OCI-LY3 (cell line): ENCODE measurements at regions not wholly inside any gene's neighbourhood (a gene's known extent, or its start where the extent isn't known, plus 50 kb on each side); places are given as distances from the start of the nearest gene placed in this dataset.

Experiments
- H2AFZ ChIP-seq: fragments of 200-600, 300-600 bp; shearing (Covaris generic); 2 replicates; pipeline ENCODE4 v1.6.0; 2014; ENCODE audit warnings: antibody characterized with exemption, low read depth, low read length
- H3K27ac ChIP-seq: fragments of 200-600, 300-600 bp; sonication (generic); 2 replicates; pipeline ENCODE4 v1.5.1; 2014; ENCODE audit warnings: mild to moderate bottlenecking, low read length, moderate library complexity, mixed read lengths
- H3K27me3 ChIP-seq: fragments of 200-600, 300-600 bp; sonication (generic); 2 replicates; pipeline ENCODE4 v1.6.1; 2014; ENCODE audit warnings: low read depth, low read length, mixed read lengths
- H3K36me3 ChIP-seq: fragments of 200-600, 300-600 bp; sonication (generic); replicated peaks from 2 replicates; pipeline ENCODE3; 2014; ENCODE audit warnings: low read depth, low read length, mixed read lengths
- H3K4me1 ChIP-seq: fragments of 300-600, 200-600 bp; sonication (generic); 2 replicates; pipeline ENCODE4 v1.6.1; 2014; ENCODE audit warnings: low read length, mixed read lengths
- H3K4me2 ChIP-seq: fragments of 200-600, 300-600 bp; sonication (generic); 2 replicates; pipeline ENCODE4 v1.6.1; 2014; ENCODE audit warnings: low read length, mixed read lengths
- H3K4me3 ChIP-seq: fragments of 300-600, 200-600 bp; sonication (generic); 2 replicates; pipeline ENCODE4 v1.5.1; 2014; ENCODE audit warnings: antibody characterized with exemption, mild to moderate bottlenecking, low read length, moderate library complexity
- H3K79me2 ChIP-seq: fragments of 300-600, 200-600 bp; shearing (Covaris generic); 2 replicates; pipeline ENCODE4 v1.6.1; 2014; ENCODE audit warnings: mild to moderate bottlenecking, low read length, mixed read lengths
- H3K9ac ChIP-seq: fragments of 300-600, 200-600 bp; shearing (Covaris generic); 2 replicates; pipeline ENCODE4 v1.6.0; 2014; ENCODE audit warnings: mild to moderate bottlenecking, low read length, moderate library complexity
- H3K9me3 ChIP-seq: fragments of 200-600, 300-600 bp; shearing (Covaris generic); 2 replicates; pipeline ENCODE4 v1.6.1; 2014; ENCODE audit warnings: low read length, mixed read lengths; ENCODE audit not compliant: insufficient read depth
- H4K20me1 ChIP-seq: fragments of 200-600, 300-600 bp; sonication (generic); 2 replicates; pipeline ENCODE4 v1.6.1; 2016; ENCODE audit warnings: low read length, mixed read lengths; ENCODE audit not compliant: insufficient read depth
- CTCF ChIP-seq: fragments of 200-600, 300-600 bp; sonication (generic); IDR thresholded peaks from 2 replicates; pipeline ENCODE4 v1.5.1; 2014; ENCODE audit warnings: antibody characterized with exemption, low read length, low read depth
- EZH2phosphoT487 ChIP-seq: fragments of 200-600 bp; shearing (Covaris generic); IDR thresholded peaks from 2 replicates; pipeline ENCODE4 v1.6.1; 2018; ENCODE audit warnings: antibody characterized with exemption, mixed run types, low read depth

GRCh38 chr9:135216791-135217441, 129.4 kb downstream of the OLFM1 start:
- Histone ChIP-seq H3K27me3 (no peaks in the 10 kb centered on the region; the same call in 1 of the 2 replicates), H3K4me1 (no peaks in the 10 kb centered on the region), H3K9ac (no peak overlapping the region), H3K79me2 (no peaks in the 10 kb centered on the region), H3K9me3 (no peaks in the 10 kb centered on the region), H3K4me3 (no peak overlapping the region), H3K4me2 (no peak overlapping the region), H2AFZ (no peak overlapping the region), H3K27ac (no peak overlapping the region), H3K36me3 (no peaks in the 10 kb centered on the region), H4K20me1 (no peaks in the 10 kb centered on the region)
- TF ChIP-seq EZH2phosphoT487: no peak
- TF ChIP-seq CTCF: no peak

DNA sequence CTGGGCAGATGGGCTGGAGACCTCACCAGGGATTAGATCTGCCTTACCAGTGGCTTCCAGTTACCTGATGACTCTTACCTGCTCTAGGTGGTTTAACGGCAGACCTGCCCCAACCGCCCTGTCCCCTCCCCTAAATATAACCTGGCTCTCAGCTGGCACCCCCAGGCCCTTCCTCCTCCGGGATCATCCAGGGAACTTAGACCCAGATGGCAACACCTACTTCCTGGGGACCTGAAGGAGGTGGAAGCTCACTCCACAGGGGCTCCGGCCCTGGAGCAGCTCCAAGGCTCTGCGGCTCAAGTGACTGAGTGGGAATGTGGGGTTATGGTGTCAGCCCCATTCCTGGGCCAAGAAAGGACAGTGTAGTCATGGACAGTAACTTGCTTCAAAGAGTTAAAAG, 130.4 kb downstream of the OLFM1 start:
- Histone ChIP-seq H3K9ac (no peak overlapping the region), H2AFZ (no peak overlapping the region), H3K36me3 (no peaks in the 10 kb centered on the region), H4K20me1 (no peaks in the 10 kb centered on the region), H3K27ac (no peak overlapping the region), H3K27me3 (no peaks in the 10 kb centered on the region; the same call in 1 of the 2 replicates), H3K4me1 (no peaks in the 10 kb centered on the region), H3K4me3 (no peak overlapping the region), H3K9me3 (no peaks in the 10 kb centered on the region), H3K4me2 (no peak overlapping the region), H3K79me2 (no peaks in the 10 kb centered on the region)
- no peak for TF ChIP-seq EZH2phosphoT487
- no peak for TF ChIP-seq CTCF

GRCh38 chr9:135218331-135219225, 131.1 kb downstream of the OLFM1 start:
- Histone ChIP-seq H4K20me1 (no peaks in the 10 kb centered on the region), H3K4me3 (no peak overlapping the region), H3K9ac (no peak overlapping the region), H3K9me3 (no peaks in the 10 kb centered on the region), H3K79me2 (no peaks in the 10 kb centered on the region), H3K27me3 (no peaks in the 10 kb centered on the region; the same call in 1 of the 2 replicates), H3K36me3 (no peaks in the 10 kb centered on the region), H3K4me2 (no peak overlapping the region), H3K27ac (no peak overlapping the region), H3K4me1 (no peaks in the 10 kb centered on the region), H2AFZ (no peak overlapping the region)
- TF ChIP-seq EZH2phosphoT487 (no peak), CTCF (no peak)
